HG03108 (cell line): ENCODE measurements at regions not wholly inside any gene's neighbourhood (a gene's known extent, or its start where the extent isn't known, plus 50 kb on each side); places are given as distances from the start of the nearest gene placed in this dataset.
"Not testable (repeated sequence)": the region's sequence is repeated elsewhere in the genome, so short reads cannot be mapped to it uniquely, and the experiment has no call there.

Experiments used
- ATAC-seq: cut with Tn5 transposase; IDR thresholded peaks from one replicate; pipeline ENCODE4 v1.9.1; 2021; ENCODE audit warnings: moderate library complexity; ENCODE audit not compliant: unreplicated experiment

GRCh38 chr15:20369500-20369899, 172.1 kb downstream of the GOLGA6L6 start:
- ATAC-seq = no peak

- ATAC-seq = no peak
These were observed 172.6 kb downstream of the GOLGA6L6 start for GRCh38 chr15:20368974-20369373.

- no peak for ATAC-seq
These were observed 174.5 kb downstream of the GOLGA6L6 start for GRCh38 chr15:20367093-20367492.

- ATAC-seq = not testable (repeated sequence)
These were observed 178.0 kb downstream of the GOLGA6L6 start for GRCh38 chr15:20363591-20363990.

GRCh38 chr15:20361091-20361490, 180.5 kb downstream of the GOLGA6L6 start:
- no peak for ATAC-seq

- ATAC-seq = no peak
These were observed 182.7 kb downstream of the GOLGA6L6 start for GRCh38 chr15:20358779-20359414.

- no peak for ATAC-seq
These were observed 183.4 kb downstream of the GOLGA6L6 start for GRCh38 chr15:20358066-20358778.

GRCh38 chr15:20357481-20358065, 184.0 kb downstream of the GOLGA6L6 start:
- ATAC-seq = no peak

- no peak for ATAC-seq
These were observed 184.6 kb downstream of the GOLGA6L6 start for GRCh38 chr15:20356911-20357480.

GRCh38 chr15:20356444-20356910, 185.1 kb downstream of the GOLGA6L6 start:
- no peak for ATAC-seq

- ATAC-seq = no peak
These were observed 186.2 kb downstream of the GOLGA6L6 start for GRCh38 chr15:20355256-20355868.

- ATAC-seq = not testable (repeated sequence)
These were observed 186.7 kb downstream of the GOLGA6L6 start for GRCh38 chr15:20354884-20355223.

GRCh38 chr15:20353966-20354883, 187.4 kb downstream of the GOLGA6L6 start:
- ATAC-seq = no peak

- ATAC-seq = no peak
These were observed 189.1 kb downstream of the GOLGA6L6 start for GRCh38 chr15:20352241-20353200.

- ATAC-seq = no peak
These were observed 190.1 kb downstream of the GOLGA6L6 start for GRCh38 chr15:20351448-20351971.

- no peak for ATAC-seq
These were observed 191.7 kb downstream of the GOLGA6L6 start for GRCh38 chr15:20349774-20350498.

GRCh38 chr15:20348900-20349773, 192.5 kb downstream of the GOLGA6L6 start:
- no peak for ATAC-seq
